HG03103 (cell line): ENCODE measurements at regions not wholly inside any gene's neighbourhood (a gene's known extent, or its start where the extent isn't known, plus 50 kb on each side); places are given as distances from the start of the nearest gene placed in this dataset.
"Not testable (repeated sequence)": the region's sequence is repeated elsewhere in the genome, so short reads cannot be mapped to it uniquely, and the experiment has no call there.

Experiments used
- ATAC-seq: cut with Tn5 transposase; IDR thresholded peaks from one replicate; pipeline ENCODE4 v1.9.1; 2021; ENCODE audit warnings: low read depth; ENCODE audit not compliant: unreplicated experiment

DNA sequence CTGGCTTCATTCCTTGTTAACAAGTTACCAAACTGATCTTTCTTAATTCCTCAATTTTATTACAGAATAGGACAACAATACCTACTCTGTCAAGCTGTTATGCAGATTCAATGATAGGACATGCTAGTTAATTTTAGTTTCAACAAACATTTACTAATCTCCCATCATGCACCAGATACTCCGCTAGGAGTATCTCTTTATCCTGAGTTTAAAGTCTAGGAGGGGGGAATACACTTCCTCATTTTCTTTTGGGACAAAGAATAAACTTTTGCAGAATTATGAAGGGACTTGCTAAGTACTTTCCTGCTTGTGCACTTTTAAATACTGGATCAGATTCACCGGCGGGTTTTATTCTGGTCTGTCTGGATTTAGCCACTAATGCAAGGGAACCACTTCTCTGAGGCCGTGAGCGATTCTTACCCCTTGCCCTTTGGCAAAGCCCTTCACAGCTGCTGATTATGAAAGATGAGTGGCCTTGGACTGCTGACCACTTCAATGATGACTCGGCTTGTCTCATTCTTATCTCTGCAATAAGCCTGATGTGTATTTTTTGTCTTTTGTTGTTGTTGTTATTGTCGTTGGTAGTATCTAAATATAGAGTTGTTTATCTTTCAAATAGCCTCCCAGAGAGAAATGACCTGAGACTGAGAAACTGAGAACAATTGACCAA is 73.9 kb downstream of the RMI1 start:
- no peak for ATAC-seq

DNA sequence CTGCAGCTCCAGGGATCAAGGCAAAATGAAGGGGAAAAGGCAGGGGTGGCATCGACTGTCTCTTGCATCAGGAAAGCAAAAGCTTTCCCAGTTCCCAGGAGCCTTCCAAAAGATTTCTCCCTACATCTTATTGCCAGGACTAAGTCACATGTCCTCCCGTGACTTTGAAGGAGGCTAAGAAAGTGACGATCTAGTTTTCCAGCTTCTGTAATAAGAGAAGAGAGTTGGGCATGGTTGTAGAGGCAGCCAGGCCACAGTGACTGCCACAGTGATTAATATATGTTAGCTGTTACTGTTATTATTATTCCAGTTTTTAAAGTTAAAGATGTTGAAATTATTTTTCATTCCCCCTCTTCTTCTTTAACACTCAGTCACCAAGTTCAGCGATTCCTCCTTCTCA is 77.1 kb downstream of the RMI1 start:
- no peak for ATAC-seq

DNA sequence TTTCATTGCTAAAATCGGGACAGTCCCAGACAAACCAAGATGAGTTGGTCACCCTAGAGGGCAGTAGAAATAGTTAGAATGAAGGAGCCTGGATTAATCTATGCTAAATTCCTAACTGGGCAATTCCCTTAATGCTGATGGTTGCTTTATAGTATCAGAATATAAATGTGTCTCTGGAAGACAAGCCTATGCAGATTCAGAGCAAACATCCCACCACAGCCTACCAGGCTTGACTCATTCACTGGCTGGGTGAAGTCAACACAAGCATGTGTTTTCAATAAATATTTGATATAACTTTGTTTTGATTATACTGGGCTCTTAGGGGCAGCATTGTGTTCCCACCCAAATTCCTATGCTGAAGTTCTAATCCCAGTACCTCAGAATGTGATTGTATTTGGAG is 79.3 kb downstream of the RMI1 start:
- no peak for ATAC-seq

DNA sequence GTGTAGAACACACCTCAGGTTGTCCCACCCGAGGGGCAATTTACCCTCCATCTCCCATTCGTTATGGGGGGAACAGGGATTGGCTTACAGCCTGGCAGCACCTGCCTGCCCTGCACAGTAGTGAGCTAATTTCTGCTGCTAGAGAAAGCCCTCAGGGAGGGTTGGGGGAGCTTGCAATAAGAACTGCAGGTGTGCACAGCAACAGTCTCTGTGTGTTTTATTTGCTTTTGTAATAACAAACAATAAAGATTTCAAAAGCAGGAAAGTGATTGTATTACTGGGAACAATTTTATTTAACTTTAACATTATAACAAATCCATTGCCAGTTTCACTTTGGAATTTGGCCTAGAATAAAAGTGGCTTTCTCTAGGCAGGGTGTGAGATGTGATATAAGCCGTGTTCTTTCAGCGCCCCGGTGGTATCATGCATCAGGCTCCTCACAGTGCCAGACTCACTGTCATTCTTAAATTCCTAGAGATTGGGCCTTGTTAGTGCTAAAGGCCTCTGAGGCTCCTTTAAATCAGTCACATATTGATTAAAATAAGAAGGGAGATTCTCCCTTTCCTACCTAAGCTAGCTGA is 81.1 kb downstream of the RMI1 start:
- ATAC-seq = no peak

DNA sequence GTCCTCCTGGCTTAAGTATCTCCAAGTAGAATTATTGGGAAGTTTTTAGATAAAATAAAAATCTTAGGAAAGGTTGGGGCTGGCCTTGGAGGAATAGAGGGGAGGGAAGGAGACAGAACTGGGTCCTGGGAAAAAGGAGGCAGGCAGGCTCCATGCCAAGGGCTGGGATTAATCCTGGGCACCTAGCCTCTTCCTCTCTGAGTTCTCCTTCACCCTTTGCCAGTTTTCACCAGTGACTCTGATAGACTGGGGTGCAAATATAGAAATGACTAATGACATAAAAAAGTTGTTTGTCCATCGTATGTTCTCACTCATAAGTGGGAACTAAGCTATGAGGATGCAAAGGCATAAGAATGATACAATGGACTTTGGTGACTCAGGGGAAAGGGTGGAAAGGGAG is 81.9 kb downstream of the RMI1 start:
- ATAC-seq = no peak

DNA sequence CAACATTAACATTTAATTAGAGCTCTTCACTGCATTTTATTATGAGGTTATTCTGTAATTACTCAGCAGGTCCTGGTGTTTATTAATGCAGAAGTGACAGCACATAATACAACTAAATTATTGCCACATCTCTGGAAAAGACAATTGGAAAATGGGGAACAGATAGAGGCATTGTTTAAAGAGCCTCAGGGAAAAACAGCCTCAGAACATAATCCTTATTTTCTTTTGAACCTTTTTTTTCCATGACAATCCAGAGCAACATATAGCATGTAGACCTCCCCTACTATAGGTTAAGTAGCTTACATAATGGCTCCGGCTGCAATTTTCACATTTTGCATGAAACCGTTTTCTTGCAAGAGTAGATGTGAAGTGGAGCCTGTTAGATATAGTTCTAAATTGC is 87.2 kb downstream of the RMI1 start:
- ATAC-seq = no peak

DNA sequence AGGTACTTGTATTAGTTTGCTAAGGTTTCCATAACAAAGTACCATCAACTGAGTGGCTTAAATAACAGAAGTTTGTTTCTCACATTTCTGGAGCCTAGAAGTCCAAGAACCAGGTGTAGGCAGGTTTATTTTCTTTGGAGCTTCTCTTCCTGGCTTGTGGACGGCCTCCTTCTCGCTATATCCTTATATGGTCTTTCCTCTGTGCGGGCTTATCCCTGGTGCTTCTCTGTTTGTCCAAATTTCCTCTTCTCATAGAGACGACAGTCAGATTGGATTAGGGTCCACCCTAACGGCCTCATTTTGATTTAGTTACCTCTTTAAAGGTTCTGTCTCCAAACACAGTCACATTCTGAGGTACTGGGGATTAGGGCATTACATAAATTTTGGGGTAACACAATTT is 88.3 kb downstream of the RMI1 start:
- ATAC-seq = no peak

DNA sequence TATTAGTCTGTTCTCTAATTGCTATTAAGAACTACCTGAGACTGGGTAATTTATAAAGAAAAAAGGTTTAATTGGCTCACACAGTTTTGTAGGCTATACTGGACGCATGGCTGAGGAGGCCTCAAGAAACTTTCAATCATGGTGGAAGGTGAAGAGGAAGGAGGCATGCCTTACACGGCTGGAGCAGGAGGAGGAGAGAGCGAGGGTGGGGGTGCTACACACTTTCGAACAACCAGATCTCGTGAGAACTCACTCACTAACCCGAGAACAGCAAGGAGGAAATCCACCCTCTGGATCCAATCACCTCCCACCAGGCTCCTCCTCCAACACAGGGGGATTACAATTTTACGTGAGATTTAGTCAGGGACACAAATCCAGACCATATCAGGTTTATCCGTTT is 90.0 kb downstream of the RMI1 start:
- no peak for ATAC-seq

DNA sequence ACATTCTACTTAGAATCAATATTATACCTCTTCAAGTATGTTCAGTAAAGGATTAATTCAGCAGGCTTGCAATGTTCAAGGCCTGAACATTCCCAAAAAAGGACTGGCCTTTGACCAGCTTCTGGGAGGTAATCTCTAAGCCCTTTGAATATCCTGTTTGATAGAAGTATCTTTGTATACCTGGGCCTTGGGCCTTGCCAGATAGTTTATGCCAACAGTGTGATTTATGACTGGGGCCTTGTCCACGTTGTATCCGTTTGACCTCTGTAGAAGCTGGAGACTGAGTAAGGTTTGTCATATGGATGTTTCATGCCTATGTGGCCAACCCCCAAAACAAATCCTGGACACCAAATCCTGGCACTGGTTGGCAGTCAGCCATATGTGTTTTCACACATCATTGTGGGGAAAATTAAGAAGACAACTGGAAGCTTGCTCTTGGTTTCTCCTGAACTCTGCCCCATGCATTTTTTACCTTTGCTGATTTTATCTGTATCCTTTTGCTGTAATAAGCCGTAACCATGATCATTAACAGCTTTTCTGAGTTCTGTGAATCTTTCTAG is 92.1 kb downstream of the RMI1 start:
- no peak for ATAC-seq

DNA sequence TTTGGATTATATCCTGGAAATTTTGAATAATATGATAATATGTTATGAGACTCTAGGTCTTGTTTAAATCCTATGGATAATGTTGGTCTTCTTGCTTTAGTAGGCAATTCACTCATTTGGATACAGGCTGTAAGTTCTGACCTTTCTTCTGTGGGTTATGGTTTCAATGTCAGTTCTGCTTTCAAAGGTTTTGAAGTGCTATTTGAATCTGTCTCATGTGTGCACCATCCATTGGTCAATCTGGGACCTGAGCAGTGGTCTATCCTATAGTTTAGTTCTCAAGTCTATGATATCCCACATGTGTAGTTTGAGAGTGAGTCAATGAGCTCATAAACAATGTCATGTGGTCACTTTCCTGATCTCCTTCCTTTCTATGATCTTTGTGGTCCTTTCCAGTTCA is 94.4 kb downstream of the RMI1 start:
- ATAC-seq = no peak

DNA sequence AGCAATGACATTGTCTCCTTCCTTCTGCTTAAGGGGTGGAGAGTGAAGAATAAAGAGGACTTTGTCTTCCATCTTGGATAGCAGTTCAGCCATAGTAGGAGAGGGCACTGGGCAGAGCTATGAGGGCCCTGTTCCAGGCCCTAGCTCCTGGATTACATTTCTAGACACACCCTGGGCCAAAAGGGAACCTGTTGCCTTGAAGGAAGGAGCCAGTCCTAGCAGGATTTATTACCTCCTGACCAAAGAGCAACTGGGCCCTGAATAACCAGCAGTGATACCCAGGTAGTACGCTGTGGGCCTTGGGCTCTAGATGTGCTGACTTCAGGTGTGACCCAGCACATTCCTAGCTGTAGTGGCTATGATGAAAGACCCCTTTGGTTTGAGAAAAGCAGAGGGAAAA is 95.8 kb downstream of the RMI1 start:
- ATAC-seq = no peak

DNA sequence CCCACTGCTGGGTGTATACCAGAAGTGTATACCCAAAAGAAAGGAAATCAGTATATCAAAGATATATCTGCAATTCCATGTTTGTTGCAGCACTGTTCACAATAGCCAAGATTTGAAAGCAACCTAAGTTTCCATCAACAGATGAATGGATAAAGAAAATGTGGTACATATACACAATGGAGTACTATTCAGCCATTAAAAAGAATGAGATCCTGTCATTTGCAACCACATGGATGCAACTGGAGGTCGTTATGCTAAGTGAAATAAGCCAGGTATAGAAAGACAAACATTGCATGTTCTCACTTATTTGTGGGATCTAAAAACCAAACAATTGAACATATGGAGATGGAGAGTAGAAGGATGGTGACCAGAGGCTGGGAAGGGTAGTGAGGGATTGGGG is 97.2 kb downstream of the RMI1 start:
- ATAC-seq = not testable (repeated sequence)

DNA sequence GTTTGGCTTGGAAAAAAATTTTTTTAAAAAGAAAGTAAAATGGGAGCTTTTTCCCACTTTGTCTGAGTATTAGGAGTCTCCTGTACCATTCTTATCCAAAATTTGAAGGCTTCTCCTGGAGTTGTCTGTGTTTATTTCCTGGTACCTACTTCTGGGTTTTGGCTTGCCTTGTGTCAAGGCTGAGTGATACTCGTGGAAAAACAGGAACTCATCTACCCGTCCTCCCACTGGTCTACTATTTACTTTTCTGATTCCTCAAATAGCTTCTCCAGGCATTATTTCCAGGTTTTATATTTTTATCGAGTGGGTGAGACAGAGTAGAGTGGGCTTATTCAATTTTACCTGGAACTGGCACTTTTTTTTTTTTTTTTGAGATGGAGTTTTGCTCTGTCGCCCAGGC is 99.4 kb downstream of the RMI1 start:
- ATAC-seq = no peak

DNA sequence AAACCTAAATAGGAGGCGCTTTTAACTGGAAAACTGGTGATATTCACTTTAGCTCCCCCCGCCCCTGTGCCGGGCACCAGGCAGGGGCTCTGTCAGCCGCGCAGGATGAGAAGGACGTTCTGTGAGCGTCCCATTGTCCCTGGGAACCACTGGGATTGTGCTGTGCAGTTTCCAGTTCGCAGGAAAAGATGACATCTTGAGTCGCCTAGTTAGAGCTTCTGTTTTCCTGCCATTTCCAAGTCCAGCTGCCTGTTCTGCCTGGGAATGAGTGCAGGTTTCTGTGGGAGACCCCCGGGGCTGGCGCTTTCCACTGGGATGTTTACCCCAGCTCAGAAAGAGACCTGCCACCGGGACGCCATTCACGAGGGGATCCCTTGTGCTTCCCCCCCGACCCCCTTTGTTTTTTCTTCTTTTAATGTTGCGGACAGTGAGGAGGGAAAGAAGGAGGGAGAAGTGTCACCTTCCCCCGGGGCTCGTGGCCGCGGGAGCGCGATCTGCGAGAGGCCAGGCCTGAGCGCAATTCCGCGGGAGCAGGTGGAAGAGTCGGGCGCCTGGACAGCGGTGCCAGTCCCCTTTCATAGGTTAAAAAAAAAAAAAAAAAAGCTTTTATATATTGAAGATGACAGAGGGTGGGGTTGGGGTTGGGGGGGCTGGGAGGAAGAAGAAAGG is 121.5 kb downstream of the RMI1 start:
- ATAC-seq = no peak

DNA sequence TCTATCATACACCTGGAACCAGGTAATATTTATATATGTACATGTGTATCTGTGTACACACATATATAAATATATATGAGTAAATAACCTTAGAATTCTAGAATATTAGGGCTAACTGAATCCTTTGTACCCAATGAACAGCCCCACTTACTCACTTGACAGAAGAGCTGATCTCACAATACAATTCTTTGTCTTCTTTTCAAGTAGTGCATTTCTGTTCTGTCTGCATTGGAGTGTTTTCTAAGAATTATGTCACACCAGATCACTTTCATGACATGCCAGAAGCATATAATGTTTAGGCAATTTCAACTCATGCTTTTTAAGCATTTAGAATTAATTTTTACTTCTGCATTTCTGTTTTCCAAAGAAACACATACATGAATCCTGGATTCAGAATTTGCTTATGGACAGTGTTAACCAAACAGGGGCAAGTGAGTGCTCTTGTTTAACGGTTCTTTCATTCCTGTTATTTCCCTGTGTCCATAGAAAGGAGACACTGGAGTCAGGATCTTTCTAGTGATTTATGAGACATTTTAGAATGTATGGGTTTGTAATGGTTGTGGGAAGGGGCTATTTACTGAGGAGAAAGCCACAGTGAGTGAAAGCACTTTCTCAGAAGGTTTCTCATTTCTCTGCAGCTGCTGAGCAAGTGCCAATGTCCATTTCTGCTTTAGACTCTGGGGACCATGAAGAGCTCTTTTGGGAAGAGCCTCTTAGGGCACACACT is 123.2 kb downstream of the RMI1 start:
- ATAC-seq = no peak

DNA sequence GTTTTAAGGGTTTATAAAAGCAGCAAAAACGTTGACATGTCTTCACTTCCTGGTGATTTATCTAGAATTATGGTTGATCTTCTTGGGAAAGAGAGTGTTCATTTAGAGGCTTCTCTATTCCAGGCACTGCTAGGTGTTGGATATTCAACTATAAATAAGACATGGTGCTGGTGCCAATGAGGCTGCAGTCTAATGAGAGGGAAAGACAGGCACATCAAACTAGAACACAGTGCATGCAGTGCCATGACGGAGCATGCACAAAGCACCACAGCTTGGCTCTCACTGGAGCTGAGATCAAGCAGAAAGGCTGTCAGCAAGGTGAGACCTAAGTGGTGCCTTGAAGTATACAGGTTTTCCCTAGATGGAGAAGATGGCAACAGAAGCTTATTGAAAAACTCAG is 126.5 kb downstream of the RMI1 start:
- ATAC-seq = no peak

DNA sequence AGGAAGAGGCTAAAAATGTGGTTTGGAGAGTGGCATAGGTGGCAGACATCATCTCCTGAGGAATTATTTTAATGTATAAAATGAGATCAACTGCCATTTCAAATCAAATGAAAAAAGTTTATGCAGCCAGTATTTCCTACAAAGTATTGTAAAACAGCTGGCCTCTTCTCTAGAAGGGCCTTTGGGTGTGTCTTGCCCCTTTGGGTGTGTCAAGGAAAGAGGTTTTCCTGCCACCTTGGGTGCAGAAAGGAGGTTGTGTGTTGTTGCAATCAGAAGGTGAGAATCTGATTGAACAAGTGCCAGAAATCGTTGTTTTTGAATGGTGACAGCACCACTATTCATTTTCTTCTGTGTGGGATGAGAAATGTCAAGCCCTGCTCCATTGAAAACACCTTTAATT is 127.4 kb downstream of the RMI1 start:
- ATAC-seq = no peak

DNA sequence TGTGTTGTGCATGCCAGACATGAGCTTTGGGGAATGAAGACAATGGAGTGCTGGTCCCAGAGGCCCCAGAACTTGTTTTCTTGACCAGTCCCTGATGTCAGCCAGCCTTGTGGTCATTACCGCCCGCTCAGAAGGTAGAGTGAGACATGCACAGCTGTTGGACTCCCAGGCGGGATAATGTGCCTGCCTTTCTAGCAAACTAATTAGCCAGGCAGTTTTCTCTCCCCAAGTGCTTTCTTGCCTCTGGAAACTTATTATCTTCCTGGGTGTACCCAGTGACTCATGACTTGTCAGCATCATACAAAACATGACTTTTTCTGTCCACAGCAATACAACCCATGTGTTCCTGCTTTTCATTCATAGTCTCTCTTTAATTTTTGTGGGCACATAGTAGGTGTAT is 131.1 kb downstream of the RMI1 start:
- no peak for ATAC-seq

DNA sequence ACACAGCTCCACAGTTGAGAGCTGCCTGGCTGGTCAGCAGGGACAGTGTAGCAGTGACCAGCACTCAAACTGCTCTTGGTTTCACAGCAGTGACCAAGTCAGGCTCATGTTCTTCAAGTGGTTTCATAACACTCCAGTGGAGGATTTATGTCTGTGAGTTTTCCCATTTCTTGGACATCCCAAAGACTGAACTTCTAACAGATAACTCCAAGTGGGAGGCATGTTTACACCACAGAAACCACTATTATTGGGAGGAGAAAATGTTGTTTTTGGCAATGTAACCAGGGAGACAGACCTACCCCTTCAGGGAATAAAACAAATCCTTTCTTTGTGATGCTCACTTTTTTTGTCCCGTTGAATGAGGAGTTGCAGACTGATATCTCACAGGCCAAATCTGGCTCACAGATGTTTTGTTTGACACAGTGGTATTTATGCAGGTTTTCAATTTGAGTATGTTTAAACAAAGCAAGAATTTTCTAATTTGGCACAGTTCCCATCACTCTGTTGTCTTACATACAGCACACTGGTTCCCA is 141.5 kb downstream of the RMI1 start:
- ATAC-seq = no peak

DNA sequence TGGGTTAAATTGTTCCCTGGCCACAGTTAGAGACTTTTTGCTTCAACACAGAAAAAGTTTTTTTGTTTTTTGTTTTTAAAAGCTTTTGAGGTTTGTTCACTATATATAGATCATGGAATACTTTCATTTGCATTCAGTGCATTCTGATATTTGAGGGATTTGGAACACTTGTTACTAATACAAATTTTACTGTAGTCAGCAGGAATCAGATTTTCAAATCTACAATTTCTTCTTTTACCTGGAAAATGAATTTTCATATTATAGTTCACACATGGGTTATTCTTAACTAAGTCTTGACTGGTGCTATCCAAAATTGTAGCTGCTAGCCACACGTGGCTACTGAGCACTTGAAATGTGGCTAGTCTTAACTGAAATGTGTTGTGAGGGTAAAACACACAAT is 142.0 kb downstream of the RMI1 start:
- ATAC-seq = no peak
